Mucosa of rectum (tissue), 2 donors: ENCODE measurements at regions not wholly inside any gene's neighbourhood (a gene's known extent, or its start where the extent isn't known, plus 50 kb on each side); places are given as distances from the start of the nearest gene placed in this dataset.
"Not testable (repeated sequence)": the region's sequence is repeated elsewhere in the genome, so short reads cannot be mapped to it uniquely, and the experiment has no call there.

Experiments
- H3K27ac ChIP-seq, 2 donors: one replicate each; pipeline ENCODE4 v1.7.0; 2013; ENCODE audit warnings: inconsistent platforms in 2 of 2, low read depth in 2 of 2, low read length in 2 of 2
- H3K27me3 ChIP-seq, 2 donors: one replicate each; pipeline ENCODE4 v1.7.0; 2013; ENCODE audit warnings: low read length in 2 of 2; ENCODE audit not compliant: control insufficient read depth in 2 of 2, insufficient read depth in 2 of 2
- H3K36me3 ChIP-seq, 2 donors: one replicate each; pipeline ENCODE4 v1.7.0; 2013; ENCODE audit warnings: low read length in 2 of 2; ENCODE audit not compliant: control insufficient read depth in 2 of 2, insufficient read depth in 2 of 2
- H3K4me1 ChIP-seq, 2 donors: one replicate each; pipeline ENCODE4 v1.7.0; 2013; ENCODE audit warnings: low read length in 2 of 2, mild to moderate bottlenecking in 1 of 2; ENCODE audit not compliant: control insufficient read depth in 2 of 2, insufficient read depth in 2 of 2
- H3K4me3 ChIP-seq, 2 donors: one replicate each; pipeline ENCODE4 v1.7.0; 2013; ENCODE audit warnings: low read length in 2 of 2
- H3K9ac ChIP-seq, 2 donors: one replicate each; pipeline ENCODE4 v1.7.0; 2013; ENCODE audit warnings: low read length in 2 of 2, low read depth in 1 of 2, mild to moderate bottlenecking in 1 of 2
- H3K9me3 ChIP-seq, 2 donors: one replicate each; pipeline ENCODE4 v1.7.0; 2013; ENCODE audit warnings: low read length in 2 of 2; ENCODE audit not compliant: control insufficient read depth in 2 of 2
- donor health status: healthy.
- donor health status: Normal muscosa, but diverticular disease.

DNA sequence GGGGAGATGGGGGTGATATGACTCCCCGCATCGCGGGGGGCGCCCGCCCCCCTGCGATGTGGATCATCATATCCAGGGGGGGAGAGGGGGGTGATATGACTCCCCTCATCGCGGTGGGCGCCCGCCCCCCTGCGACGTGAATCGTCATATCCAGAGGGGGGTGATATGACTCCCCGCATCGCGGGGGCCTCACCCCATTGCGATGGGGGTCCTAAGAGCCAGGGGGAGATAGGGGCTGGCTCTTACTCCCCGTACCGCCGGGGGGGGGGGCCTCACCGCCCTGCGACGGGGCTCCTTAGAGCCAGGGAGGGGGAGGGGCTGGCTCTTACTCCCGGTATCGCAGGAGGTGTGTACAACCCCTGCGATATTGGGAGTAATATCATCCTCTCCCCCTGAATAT is 54.5 kb upstream of the FRG2C start:
- H3K27me3 ChIP-seq, H3K4me1 ChIP-seq, H3K4me3 ChIP-seq, H3K9me3 ChIP-seq, H3K9ac ChIP-seq, H3K36me3 ChIP-seq, H3K27ac ChIP-seq: not testable (repeated sequence)

DNA sequence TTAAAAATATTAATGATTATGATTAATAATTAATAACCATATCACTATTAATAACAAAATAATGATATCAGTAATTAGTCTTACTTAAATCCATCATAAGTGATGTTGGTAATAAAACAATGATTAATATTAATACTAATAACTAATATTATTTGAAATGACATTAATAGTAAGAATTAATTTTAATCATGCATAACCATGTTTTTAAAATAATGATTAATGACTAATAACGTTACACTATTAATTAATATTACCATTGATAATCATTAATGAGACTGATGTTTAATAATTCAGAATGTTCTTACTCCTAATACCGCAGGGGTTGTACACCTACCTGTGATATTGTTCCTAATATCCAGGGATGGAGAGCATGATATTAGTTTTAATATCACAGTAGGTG is 53.4 kb upstream of the FRG2C start:
- Histone ChIP-seq H3K9ac (no peak overlapping the region), H3K9me3 (no peaks in the 10 kb centered on the region), H3K36me3 (no peaks in the 10 kb centered on the region), H3K27ac (no peak overlapping the region), H3K4me1 (no peaks in the 10 kb centered on the region), H3K27me3 (no peaks in the 10 kb centered on the region), H3K4me3 (no peak overlapping the region)

DNA sequence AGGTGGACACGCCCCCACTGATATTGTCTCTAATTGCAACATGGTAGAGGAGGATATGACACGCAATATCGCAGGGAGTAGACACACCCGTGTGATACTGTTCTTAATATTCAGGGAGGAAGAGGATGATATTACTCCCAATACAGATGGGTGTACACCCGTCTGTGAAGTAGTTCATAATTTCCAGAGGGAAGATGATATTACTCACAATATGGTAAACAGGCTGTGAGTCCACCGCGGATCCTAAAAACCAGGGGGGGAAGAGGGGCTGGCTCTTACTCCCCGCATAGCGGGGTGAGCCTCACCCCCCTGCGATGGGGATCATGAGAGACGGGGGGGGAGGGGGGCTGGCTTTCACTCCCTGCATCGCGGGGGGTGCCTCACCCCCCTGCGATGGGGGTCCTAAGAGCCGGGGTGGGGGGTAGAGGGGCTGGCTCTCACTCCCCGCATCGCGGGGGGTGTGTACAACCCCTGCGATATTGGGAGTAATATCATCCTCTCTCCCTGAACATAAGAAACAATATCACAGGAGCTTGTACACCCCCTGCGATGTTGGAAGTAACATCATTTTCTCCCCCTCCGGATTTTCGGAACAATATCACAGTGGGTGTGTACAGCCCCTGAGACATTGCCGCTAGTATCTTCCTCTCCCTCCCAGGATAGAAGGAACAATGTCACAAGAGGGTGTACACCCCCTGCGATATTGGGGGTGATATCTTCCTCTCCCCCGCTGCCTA is 52.2 kb upstream of the FRG2C start:
- not testable (repeated sequence) for H3K36me3 ChIP-seq, H3K27me3 ChIP-seq, H3K4me3 ChIP-seq, H3K4me1 ChIP-seq, H3K27ac ChIP-seq, H3K9me3 ChIP-seq, H3K9ac ChIP-seq
